ENCODE measurements at regions not wholly inside any gene's neighbourhood (a gene's known extent, or its start where the extent isn't known, plus 50 kb on each side); places are given as distances from the start of the nearest gene placed in this dataset.

- DNase-seq (ENCODE audit: low read depth in 2 of 2, low spot score in 1 of 2): no peak
These were observed 74.6 kb upstream of the NWD2 start for GRCh38 chr4:37169956-37170355.

- no peak for DNase-seq (ENCODE audit: low read depth in 2 of 2, low spot score in 1 of 2)
These were observed 56.4 kb upstream of the NWD2 start for GRCh38 chr4:37188100-37188499.
